Peyer's patch (tissue), 4 donors: ENCODE measurements at regions not wholly inside any gene's neighbourhood (a gene's known extent, or its start where the extent isn't known, plus 50 kb on each side); places are given as distances from the start of the nearest gene placed in this dataset.

Experiments
- DNase-seq, 3 donors: peaks; one replicate each; pipeline ENCODE4 v3.0.0-alpha.2; 2017 to 2019
- H3K27ac ChIP-seq, 4 donors: fragments of 200-600 bp; sonication (generic); one replicate each; pipeline ENCODE4 v1.5.1; 2016 to 2019
- H3K27me3 ChIP-seq, 2 donors: fragments of 200-600 bp; sonication (generic); one replicate each; pipeline ENCODE4 v1.5.1; 2019
- H3K36me3 ChIP-seq, 3 donors: fragments of 200-600 bp; sonication (generic); one replicate each; pipeline ENCODE4 v1.5.1; 2016 to 2019
- H3K4me1 ChIP-seq, 4 donors: fragments of 200-600 bp; sonication (generic); one replicate each; pipeline ENCODE4 v1.5.1; 2016 to 2019
- H3K4me3 ChIP-seq, 4 donors: fragments of 200-600 bp; sonication (generic); 1 replicate in 3 of 4; 2 replicates in 1 of 4; pipeline ENCODE4 v1.5.1; 2016 to 2019; ENCODE audit warnings: mild to moderate bottlenecking in 1 of 4
- H3K9me3 ChIP-seq, 4 donors: fragments of 200-600 bp; sonication (generic); one replicate each; pipeline ENCODE4 v1.5.1; 2016 to 2019; ENCODE audit warnings: mild to moderate bottlenecking in 1 of 4
- POLR2A ChIP-seq, 2 donors: fragments of 450-650 bp; IDR thresholded peaks; one replicate each; pipeline ENCODE4 v1.5.1; 2017; ENCODE audit warnings: antibody characterized with exemption in 2 of 2, mild to moderate bottlenecking in 2 of 2, moderate library complexity in 2 of 2
- TF ChIP-seq, protein P1 (sequence below), 6 experiments: fragments of 450-650 bp in 4 of 6; fragments of 200-600 bp in 2 of 6; sonication (generic) in 1 of 6; IDR thresholded peaks; one replicate each; pipeline ENCODE4 v1.5.1; 2017 to 2019; ENCODE audit warnings: antibody characterized with exemption in 6 of 6, mild to moderate bottlenecking in 3 of 6, moderate library complexity in 1 of 6

DNA sequence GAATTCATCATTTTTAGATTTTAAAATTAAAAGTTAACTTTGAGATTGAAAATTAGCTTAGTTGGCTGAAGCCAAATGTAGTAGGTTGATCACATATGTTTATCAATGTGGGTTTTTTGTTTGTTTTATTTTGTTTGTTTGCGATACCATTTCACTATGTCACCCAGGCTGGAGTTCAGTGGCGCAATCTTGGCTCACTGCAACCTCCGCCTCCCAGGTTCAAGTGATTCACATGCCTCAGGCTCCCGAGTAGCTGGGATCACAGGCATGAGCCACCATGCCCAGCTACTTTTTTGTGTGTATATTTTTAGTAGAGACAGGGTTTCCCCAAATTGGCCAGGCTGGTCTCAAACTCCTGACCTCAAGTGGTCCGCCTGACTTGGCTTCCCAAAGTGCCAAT, 665.7 kb upstream of the SLC10A2 start:
- Histone ChIP-seq H3K4me3 (no peak overlapping the region), H3K27me3 (no peaks in the 10 kb centered on the region), H3K9me3 (no peaks in the 10 kb centered on the region), H3K36me3 (no peaks in the 10 kb centered on the region), H3K27ac (no peak overlapping the region), H3K4me1 (no peaks in the 10 kb centered on the region)
- no peak for DNase-seq
- TF ChIP-seq, protein P1, sequence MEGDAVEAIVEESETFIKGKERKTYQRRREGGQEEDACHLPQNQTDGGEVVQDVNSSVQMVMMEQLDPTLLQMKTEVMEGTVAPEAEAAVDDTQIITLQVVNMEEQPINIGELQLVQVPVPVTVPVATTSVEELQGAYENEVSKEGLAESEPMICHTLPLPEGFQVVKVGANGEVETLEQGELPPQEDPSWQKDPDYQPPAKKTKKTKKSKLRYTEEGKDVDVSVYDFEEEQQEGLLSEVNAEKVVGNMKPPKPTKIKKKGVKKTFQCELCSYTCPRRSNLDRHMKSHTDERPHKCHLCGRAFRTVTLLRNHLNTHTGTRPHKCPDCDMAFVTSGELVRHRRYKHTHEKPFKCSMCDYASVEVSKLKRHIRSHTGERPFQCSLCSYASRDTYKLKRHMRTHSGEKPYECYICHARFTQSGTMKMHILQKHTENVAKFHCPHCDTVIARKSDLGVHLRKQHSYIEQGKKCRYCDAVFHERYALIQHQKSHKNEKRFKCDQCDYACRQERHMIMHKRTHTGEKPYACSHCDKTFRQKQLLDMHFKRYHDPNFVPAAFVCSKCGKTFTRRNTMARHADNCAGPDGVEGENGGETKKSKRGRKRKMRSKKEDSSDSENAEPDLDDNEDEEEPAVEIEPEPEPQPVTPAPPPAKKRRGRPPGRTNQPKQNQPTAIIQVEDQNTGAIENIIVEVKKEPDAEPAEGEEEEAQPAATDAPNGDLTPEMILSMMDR (IDR thresholded peaks at IDR 0.05) = no peak
- no peak for TF ChIP-seq POLR2A (IDR thresholded peaks at IDR 0.05)

DNA sequence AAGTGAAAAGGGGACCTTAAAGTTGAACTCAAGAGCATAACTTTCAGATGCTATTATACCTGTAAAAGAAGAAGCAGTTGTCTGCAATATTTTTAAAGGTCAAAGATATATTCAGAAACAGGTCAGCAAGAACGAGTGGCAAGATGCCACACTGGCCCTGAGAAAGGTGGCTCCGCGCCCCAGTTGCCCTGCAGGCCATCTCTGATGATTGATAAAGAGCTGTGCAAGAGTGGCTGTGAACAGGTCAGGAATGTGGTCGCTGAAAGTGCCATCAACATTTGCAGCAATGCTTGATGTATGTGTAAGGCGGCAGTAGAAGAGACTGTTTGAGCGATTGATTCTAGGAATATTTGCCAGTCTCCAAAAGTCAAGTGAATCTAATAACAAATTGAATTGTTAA, 664.2 kb upstream of the SLC10A2 start:
- no peak overlapping the region for H3K27ac ChIP-seq
- no peak overlapping the region for H3K4me3 ChIP-seq
- H3K27me3 ChIP-seq = no peaks in the 10 kb centered on the region
- DNase-seq = no peak
- H3K4me1 ChIP-seq = no peaks in the 10 kb centered on the region
- H3K36me3 ChIP-seq = no peaks in the 10 kb centered on the region
- no peaks in the 10 kb centered on the region for H3K9me3 ChIP-seq
- TF ChIP-seq, protein P1 (IDR thresholded peaks at IDR 0.05) = no peak
- no peak for TF ChIP-seq POLR2A (IDR thresholded peaks at IDR 0.05)

DNA sequence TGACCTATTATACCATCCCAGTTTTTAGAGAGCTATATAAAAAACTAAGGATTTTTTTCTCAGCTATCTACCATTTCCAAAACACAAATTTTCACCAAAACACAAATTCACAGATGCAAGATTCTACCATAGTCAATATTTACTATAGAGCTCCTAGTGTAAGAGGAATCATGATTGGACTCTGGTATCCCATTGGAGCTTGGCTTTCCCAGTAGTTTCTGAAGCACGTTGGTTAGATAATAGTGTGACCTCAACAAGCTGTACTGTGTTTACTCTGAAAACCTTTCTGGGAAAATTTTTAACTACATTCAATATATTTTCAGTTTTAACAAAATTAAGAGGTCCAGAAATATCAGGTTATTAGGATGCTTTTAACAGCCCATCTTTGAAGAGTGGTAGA, 660.6 kb upstream of the SLC10A2 start:
- DNase-seq = no peak

DNA sequence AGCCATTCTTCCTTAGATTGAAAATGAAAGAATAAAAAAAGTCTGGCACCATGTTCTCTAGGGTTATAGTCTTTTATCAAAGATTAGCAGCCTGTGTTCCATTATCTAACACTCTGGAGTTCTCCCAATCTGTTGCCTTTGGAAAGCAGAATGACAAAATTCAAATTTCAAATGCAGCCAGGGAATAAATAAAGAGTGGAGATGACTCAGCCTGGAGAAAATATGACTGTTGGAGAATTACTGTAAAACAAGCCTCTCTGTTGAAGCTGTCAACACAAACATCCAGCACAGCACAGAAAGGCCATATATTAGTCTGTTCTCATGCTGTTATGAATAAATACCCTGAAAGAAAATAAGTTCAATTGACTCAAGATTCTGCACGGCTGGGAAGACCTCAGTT, 650.5 kb upstream of the SLC10A2 start:
- DNase-seq = no peak
- TF ChIP-seq, protein P1 (IDR thresholded peaks at IDR 0.05) = no peak
- no peak for TF ChIP-seq POLR2A (IDR thresholded peaks at IDR 0.05)
- Histone ChIP-seq H3K4me3 (no peak overlapping the region), H3K4me1 (no peaks in the 10 kb centered on the region), H3K27ac (no peak overlapping the region), H3K9me3 (no peaks in the 10 kb centered on the region), H3K27me3 (no peaks in the 10 kb centered on the region), H3K36me3 (no peaks in the 10 kb centered on the region)

More for the DNA sequence above, 660.6 kb upstream of the SLC10A2 start:
- Histone ChIP-seq H3K27me3 (no peaks in the 10 kb centered on the region), H3K4me3 (no peak overlapping the region), H3K4me1 (no peaks in the 10 kb centered on the region), H3K36me3 (no peaks in the 10 kb centered on the region), H3K27ac (no peak overlapping the region), H3K9me3 (no peaks in the 10 kb centered on the region)
- no peak for TF ChIP-seq POLR2A (IDR thresholded peaks at IDR 0.05)
- TF ChIP-seq, protein P1 (IDR thresholded peaks at IDR 0.05) = no peak

DNA sequence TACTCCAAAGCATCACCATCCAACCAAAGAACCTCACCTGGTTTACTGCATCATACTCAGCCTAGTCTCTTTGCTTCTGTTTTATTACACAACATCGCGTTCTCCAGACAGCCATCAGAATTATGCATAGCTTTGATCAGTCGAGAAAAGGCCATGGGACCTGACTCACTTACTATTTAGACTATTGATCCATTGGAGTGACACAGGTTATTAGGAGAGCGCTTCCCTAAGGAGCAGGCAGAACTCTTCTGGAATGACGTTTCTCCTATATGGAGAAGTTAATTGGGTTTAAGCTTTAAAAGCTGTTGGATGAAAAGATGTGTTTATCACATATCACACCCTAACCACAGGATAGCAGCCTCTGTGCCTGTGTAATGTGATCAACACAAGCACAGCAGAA, 649.1 kb upstream of the SLC10A2 start:
- Histone ChIP-seq H3K4me3 (no peak overlapping the region), H3K27me3 (no peaks in the 10 kb centered on the region), H3K36me3 (no peaks in the 10 kb centered on the region), H3K9me3 (no peaks in the 10 kb centered on the region), H3K27ac (no peak overlapping the region), H3K4me1 (no peaks in the 10 kb centered on the region)
- TF ChIP-seq POLR2A (IDR thresholded peaks at IDR 0.05) = no peak
- TF ChIP-seq, protein P1 (IDR thresholded peaks at IDR 0.05) = no peak
- no peak for DNase-seq

DNA sequence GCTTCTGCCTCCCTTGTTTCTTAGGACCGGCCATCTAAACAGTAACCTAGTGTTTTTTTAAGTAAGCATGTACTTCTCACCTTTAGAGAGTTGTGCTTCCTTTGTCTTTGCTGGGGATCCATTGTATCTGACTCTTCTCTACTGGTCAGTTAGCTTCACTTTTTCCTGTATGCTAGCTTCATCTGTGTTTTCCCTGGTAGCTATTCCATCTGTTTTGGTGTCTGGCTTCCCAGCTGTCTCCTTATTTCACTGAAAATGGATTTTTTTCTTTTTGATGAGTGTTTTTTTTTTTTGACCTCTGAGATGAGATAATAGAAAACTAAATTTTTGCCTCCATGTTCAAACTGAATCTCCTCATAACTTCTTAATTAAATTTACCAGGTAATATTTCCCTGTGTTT, 637.0 kb upstream of the SLC10A2 start:
- Histone ChIP-seq H3K27me3 (no peaks in the 10 kb centered on the region), H3K4me1 (no peaks in the 10 kb centered on the region), H3K27ac (no peak overlapping the region), H3K36me3 (no peaks in the 10 kb centered on the region), H3K4me3 (no peak overlapping the region), H3K9me3 (no peaks in the 10 kb centered on the region)
- DNase-seq = no peak
- no peak for TF ChIP-seq POLR2A (IDR thresholded peaks at IDR 0.05)
